ENCODE measurements at regions not wholly inside any gene's neighbourhood (a gene's known extent, or its start where the extent isn't known, plus 50 kb on each side); places are given as distances from the start of the nearest gene placed in this dataset.
"Not testable (repeated sequence)": the region's sequence is repeated elsewhere in the genome, so short reads cannot be mapped to it uniquely, and the experiment has no call there.

DNA sequence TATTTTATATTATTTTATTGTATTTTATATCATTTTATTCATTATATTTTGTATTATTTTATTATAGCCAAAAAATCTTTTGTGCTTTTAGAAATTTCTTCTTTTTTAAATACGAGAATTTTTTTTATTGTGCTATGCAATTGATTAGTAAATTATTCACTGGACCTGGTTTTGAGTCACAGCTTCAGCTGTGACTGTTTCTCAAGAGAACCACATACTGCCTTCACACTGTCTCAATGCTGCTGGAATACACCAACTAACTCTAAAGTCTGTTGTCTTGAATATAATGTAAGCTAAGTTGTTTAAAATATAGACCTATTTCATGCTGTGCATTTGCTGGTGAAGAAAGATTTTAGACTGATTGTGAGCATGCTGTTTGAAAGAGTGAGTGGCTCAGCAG lies 423.6 kb downstream of the NDFIP2 start:
- Histone ChIP-seq H3K27ac (ENCODE audit: low read depth, low read length) (no peak overlapping the region), H3K9ac (ENCODE audit: low read length) (no peak overlapping the region), H3K4me1 (ENCODE audit: control insufficient read depth, insufficient read depth, low read length) (no peaks in the 10 kb centered on the region), H3K27me3 (ENCODE audit: control insufficient read depth, insufficient read depth, low read length) (no peaks in the 10 kb centered on the region), H3K36me3 (ENCODE audit: control insufficient read depth, insufficient read depth, low read length) (no peaks in the 10 kb centered on the region), H3K4me3 (ENCODE audit: low read length) (no peak overlapping the region)

DNA sequence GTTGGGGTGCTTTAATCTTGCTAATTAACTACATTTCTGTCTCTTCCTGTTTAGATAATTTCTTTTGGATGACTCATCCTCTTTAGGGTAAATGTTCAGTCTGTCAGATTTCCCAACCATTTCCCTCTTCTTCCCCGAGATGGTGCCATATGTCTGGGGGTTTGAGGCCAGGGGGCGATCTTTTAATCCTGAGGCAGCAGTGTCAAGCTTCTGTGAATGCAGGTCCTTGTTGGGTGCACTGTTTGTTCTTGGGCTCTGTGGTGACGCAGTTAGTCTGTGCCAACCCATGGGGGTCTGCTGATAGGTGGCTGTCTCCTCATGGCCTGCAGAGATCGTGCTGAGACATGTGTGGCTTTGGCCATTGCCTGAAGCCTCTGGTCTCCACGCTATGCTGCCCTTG lies 420.4 kb downstream of the NDFIP2 start:
- Histone ChIP-seq H3K36me3 (ENCODE audit: control insufficient read depth, insufficient read depth, low read length) (no peaks in the 10 kb centered on the region), H3K27ac (ENCODE audit: low read depth, low read length) (no peak overlapping the region), H3K4me1 (ENCODE audit: control insufficient read depth, insufficient read depth, low read length) (no peaks in the 10 kb centered on the region), H3K27me3 (ENCODE audit: control insufficient read depth, insufficient read depth, low read length) (no peaks in the 10 kb centered on the region), H3K9ac (ENCODE audit: low read length) (no peak overlapping the region), H3K4me3 (ENCODE audit: low read length) (no peak overlapping the region)

DNA sequence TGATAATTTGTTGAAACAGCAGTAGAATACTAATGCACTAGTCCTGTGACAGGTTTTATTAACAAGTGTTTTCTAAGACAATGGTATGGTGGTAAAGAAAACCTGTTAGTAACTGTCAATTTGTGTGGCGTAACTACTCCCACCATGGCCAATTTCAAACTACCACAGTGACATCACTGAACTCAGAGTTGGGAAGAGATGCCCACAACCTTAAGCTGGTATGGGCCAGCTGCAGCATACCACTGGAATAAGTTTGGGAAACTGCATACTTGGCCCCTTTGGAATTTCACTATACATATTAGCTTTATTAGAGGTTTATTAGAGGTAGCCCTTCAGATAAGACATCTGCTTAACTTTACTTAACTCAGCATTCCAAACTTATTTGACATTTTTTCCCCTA lies 419.4 kb downstream of the NDFIP2 start:
- H3K27me3 ChIP-seq (ENCODE audit: control insufficient read depth, insufficient read depth, low read length): no peaks in the 10 kb centered on the region
- no peak overlapping the region for H3K4me3 ChIP-seq (ENCODE audit: low read length)

DNA sequence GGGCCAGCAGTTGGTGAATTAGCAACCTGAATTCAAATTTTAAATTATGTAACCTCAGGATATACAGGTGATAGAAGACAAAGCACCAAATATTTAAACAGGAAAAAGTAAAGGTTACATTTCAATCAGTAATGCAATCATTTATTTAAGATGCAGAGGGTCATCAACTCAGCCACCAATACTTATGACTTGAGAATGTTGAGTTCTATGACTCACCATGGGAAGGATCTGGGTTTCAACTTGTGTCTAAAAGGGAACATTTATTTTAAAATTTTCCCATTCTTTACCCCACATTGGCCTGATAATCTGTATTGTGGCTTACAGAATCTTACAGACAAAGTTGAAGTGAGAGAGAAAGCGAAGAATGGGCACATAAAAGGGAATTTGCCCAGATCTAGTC lies 418.0 kb downstream of the NDFIP2 start:
- H3K4me1 ChIP-seq (ENCODE audit: control insufficient read depth, insufficient read depth, low read length): no peaks in the 10 kb centered on the region

More for the DNA sequence above, 419.4 kb downstream of the NDFIP2 start:
- H3K9ac ChIP-seq (ENCODE audit: low read length): no peak overlapping the region
- no peaks in the 10 kb centered on the region for H3K4me1 ChIP-seq (ENCODE audit: control insufficient read depth, insufficient read depth, low read length)
- no peaks in the 10 kb centered on the region for H3K36me3 ChIP-seq (ENCODE audit: control insufficient read depth, insufficient read depth, low read length)
- no peak overlapping the region for H3K27ac ChIP-seq (ENCODE audit: low read depth, low read length)

DNA sequence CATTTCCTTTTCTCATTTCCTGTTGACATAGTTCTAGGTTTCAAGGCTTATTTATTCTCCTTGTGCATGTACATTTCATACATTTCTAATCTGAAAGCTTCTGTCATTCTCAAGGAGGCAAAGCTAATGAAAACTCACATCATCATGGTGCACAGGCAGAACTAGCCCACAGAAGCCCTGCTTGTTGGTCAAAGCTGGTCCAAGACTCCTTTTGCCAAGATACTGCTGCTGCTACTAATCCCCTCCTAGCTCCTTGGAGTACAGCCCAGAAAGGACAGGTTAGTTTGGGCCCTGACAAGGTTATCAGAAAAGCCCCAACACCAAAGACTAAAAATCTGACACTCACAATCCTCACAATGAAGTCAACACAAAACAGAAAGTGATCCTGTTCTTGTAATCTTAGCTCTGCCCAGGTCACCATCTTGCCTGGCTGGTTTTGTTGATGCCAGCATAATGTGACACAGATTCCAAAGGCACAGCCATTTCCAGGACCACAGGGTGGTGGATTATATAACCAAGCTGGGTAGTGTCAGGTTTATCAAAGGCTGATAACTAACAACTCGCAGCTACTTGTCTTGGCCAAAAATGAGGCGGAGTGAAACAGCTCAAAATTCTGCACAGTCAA lies 417.4 kb downstream of the NDFIP2 start:
- no peak overlapping the region for H3K4me3 ChIP-seq (ENCODE audit: low read length)
- H3K27me3 ChIP-seq (ENCODE audit: control insufficient read depth, insufficient read depth, low read length): no peaks in the 10 kb centered on the region
- H3K36me3 ChIP-seq (ENCODE audit: control insufficient read depth, insufficient read depth, low read length): no peaks in the 10 kb centered on the region
- H3K27ac ChIP-seq (ENCODE audit: low read depth, low read length): no peak overlapping the region
- H3K9ac ChIP-seq (ENCODE audit: low read length): no peak overlapping the region
- no peaks in the 10 kb centered on the region for H3K4me1 ChIP-seq (ENCODE audit: control insufficient read depth, insufficient read depth, low read length)

More for the DNA sequence above, 418.0 kb downstream of the NDFIP2 start:
- Histone ChIP-seq H3K9ac (ENCODE audit: low read length) (no peak overlapping the region), H3K36me3 (ENCODE audit: control insufficient read depth, insufficient read depth, low read length) (no peaks in the 10 kb centered on the region), H3K4me3 (ENCODE audit: low read length) (no peak overlapping the region), H3K27ac (ENCODE audit: low read depth, low read length) (no peak overlapping the region), H3K27me3 (ENCODE audit: control insufficient read depth, insufficient read depth, low read length) (no peaks in the 10 kb centered on the region)

DNA sequence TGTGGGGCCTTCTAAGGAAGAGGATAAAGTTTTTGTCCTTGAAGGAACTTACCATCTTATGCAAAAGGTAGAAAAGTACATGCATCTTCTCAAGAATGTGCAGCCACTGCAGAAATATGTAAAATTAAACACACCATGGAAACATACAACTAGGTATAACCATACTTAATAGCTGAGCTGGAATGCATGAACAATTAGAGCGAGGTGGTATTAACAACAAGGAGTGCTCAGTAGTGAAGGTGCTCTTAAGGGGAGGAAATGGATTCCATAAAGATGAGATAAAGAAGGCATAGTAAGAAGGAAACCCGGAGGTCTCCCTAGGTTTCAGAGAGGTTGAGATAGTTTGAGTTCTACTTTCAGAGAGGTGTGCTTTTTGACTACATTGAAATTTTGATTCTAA lies 415.9 kb downstream of the NDFIP2 start:
- Histone ChIP-seq H3K9ac (ENCODE audit: low read length) (no peak overlapping the region), H3K4me1 (ENCODE audit: control insufficient read depth, insufficient read depth, low read length) (no peaks in the 10 kb centered on the region), H3K36me3 (ENCODE audit: control insufficient read depth, insufficient read depth, low read length) (no peaks in the 10 kb centered on the region)

DNA sequence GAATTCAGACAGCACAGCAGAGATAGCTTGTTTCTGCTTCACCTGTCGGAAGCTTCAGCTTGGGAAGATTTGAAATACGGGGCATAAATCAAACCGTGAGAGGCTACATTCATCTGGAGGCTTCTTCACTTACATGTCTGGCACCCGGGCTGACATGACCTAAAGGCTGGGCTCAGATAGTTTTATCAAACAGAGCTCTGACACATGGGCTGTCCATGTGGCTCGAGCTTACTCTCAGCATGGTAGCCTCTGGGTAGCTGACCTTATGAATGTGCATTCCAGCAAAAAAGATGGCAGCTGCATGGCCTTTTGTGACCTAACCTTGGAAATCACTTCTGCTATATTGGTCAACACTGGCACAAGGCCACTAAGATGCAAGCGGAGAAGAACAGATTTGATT lies 414.5 kb downstream of the NDFIP2 start:
- H3K27me3 ChIP-seq (ENCODE audit: control insufficient read depth, insufficient read depth, low read length): no peaks in the 10 kb centered on the region
- no peak overlapping the region for H3K27ac ChIP-seq (ENCODE audit: low read depth, low read length)
- H3K9ac ChIP-seq (ENCODE audit: low read length): no peak overlapping the region
- H3K4me3 ChIP-seq (ENCODE audit: low read length): no peak overlapping the region
- no peaks in the 10 kb centered on the region for H3K36me3 ChIP-seq (ENCODE audit: control insufficient read depth, insufficient read depth, low read length)
- H3K4me1 ChIP-seq (ENCODE audit: control insufficient read depth, insufficient read depth, low read length): no peaks in the 10 kb centered on the region

More for the DNA sequence above, 415.9 kb downstream of the NDFIP2 start:
- no peaks in the 10 kb centered on the region for H3K27me3 ChIP-seq (ENCODE audit: control insufficient read depth, insufficient read depth, low read length)
- no peak overlapping the region for H3K27ac ChIP-seq (ENCODE audit: low read depth, low read length)
- H3K4me3 ChIP-seq (ENCODE audit: low read length): no peak overlapping the region

DNA sequence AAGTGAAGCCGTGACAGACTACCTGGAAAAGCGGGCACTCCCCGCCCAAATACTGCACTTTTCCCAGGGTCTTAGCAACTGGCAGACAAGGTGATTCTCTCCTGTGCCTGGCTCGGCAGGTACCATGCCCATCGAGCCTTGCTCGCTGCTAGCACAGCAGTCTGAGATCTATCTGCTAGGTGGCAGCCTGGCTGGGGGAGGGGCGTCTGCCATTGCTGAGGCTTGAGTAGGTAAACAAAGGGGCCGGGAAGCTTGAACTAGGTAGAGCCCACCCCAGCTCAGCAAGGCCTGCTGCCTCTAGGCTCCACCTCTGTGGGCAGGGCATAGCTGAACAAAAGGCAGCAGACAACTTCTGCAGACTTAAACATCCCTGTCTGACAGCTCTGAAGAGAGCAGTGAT lies 406.3 kb downstream of the NDFIP2 start:
- not testable (repeated sequence) for H3K36me3 ChIP-seq (ENCODE audit: control insufficient read depth, insufficient read depth, low read length); H3K27ac ChIP-seq (ENCODE audit: low read depth, low read length); H3K27me3 ChIP-seq (ENCODE audit: control insufficient read depth, insufficient read depth, low read length); H3K9ac ChIP-seq (ENCODE audit: low read length); H3K4me1 ChIP-seq (ENCODE audit: control insufficient read depth, insufficient read depth, low read length); H3K4me3 ChIP-seq (ENCODE audit: low read length)

DNA sequence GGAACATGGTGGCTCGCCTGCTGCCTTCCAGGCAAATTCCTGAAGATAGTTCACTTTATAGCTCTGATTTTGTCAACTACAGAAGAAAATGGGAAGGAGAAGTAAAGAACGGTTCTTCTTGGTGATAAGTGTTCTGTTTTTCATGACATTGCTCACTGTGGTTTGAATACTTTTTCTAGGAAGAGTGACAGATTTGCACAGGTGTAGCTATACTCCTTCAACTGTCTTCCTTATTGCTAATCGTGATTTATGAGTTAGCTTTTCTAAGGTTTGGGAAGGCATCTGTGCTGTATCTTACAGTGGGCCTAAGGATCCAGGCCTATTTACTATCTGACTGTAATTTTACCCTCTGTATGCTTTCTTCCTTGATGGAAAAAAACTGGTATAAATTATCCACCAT lies 405.6 kb downstream of the NDFIP2 start:
- no peak overlapping the region for H3K9ac ChIP-seq (ENCODE audit: low read length)
- no peaks in the 10 kb centered on the region for H3K36me3 ChIP-seq (ENCODE audit: control insufficient read depth, insufficient read depth, low read length)
- no peaks in the 10 kb centered on the region for H3K4me1 ChIP-seq (ENCODE audit: control insufficient read depth, insufficient read depth, low read length)
- H3K27ac ChIP-seq (ENCODE audit: low read depth, low read length): no peak overlapping the region
- no peaks in the 10 kb centered on the region for H3K27me3 ChIP-seq (ENCODE audit: control insufficient read depth, insufficient read depth, low read length)
- H3K4me3 ChIP-seq (ENCODE audit: low read length): no peak overlapping the region

DNA sequence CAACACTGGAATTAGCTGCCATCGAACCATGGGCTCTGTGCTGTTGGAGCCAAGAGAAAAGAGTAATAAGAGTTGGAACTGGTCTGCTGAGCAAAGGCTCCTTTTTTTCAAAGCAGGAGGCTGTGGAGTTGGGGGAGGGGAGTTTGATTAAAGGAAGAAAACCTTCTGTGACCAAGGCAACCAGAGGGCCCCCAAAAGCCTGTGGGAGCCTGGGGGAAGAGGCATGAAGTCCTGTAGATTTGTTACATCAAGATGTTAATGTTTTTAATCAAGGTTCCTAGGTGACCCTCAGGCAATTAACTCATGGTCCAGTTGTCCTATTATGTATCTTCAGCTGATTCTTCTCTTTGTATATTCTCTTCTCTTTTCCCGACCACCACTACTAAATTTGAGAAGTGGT lies 403.9 kb downstream of the NDFIP2 start:
- Histone ChIP-seq H3K4me1 (ENCODE audit: control insufficient read depth, insufficient read depth, low read length) (no peaks in the 10 kb centered on the region), H3K27me3 (ENCODE audit: control insufficient read depth, insufficient read depth, low read length) (no peaks in the 10 kb centered on the region), H3K9ac (ENCODE audit: low read length) (no peak overlapping the region), H3K27ac (ENCODE audit: low read depth, low read length) (no peak overlapping the region), H3K36me3 (ENCODE audit: control insufficient read depth, insufficient read depth, low read length) (no peaks in the 10 kb centered on the region), H3K4me3 (ENCODE audit: low read length) (no peak overlapping the region)

DNA sequence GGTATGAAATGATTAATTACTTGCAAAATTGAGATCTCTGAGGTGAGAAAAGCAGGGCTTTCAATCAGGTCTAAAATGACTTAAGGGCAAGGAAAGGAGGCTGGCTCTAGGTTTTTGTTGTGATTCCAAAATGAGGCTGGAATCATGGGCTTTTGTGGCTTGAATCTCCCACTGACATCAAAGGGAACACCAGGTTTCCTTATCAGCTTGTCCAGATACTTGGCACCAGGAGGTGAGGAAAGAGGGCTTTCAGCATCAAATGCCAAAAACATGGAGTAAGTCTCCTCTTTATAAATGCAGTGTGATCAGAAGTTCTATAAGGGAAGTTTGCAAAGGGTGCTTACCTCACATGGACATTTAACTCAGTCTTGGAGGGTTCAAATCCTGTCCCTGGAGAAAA lies 402.3 kb downstream of the NDFIP2 start:
- Histone ChIP-seq H3K4me3 (ENCODE audit: low read length) (no peak overlapping the region), H3K27me3 (ENCODE audit: control insufficient read depth, insufficient read depth, low read length) (no peaks in the 10 kb centered on the region), H3K4me1 (ENCODE audit: control insufficient read depth, insufficient read depth, low read length) (no peaks in the 10 kb centered on the region), H3K9ac (ENCODE audit: low read length) (no peak overlapping the region), H3K36me3 (ENCODE audit: control insufficient read depth, insufficient read depth, low read length) (no peaks in the 10 kb centered on the region), H3K27ac (ENCODE audit: low read depth, low read length) (no peak overlapping the region)

DNA sequence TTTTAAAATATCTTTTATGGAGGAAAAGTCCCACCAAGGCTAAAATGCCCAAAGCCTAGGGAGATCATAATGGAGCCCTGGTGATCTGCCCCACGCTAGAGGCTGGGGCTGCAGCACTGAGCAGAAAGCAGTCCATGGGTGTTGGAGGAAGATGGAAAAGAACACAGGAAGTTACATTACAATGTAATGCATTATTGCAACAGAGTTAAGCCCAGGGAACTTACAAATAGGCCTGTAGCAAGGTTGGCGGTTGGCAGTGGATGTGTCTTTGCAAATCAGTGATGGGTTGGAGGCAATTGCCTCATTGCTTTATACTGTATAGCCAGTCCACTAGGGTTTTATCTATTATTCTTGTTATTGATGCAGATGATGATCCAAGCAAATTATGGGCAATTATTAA lies 399.9 kb downstream of the NDFIP2 start:
- H3K4me3 ChIP-seq (ENCODE audit: low read length): no peak overlapping the region
- H3K4me1 ChIP-seq (ENCODE audit: control insufficient read depth, insufficient read depth, low read length): no peaks in the 10 kb centered on the region
- no peaks in the 10 kb centered on the region for H3K36me3 ChIP-seq (ENCODE audit: control insufficient read depth, insufficient read depth, low read length)

More for the DNA sequence above, 399.9 kb downstream of the NDFIP2 start:
- no peak overlapping the region for H3K9ac ChIP-seq (ENCODE audit: low read length)
- no peak overlapping the region for H3K27ac ChIP-seq (ENCODE audit: low read depth, low read length)
- H3K27me3 ChIP-seq (ENCODE audit: control insufficient read depth, insufficient read depth, low read length): no peaks in the 10 kb centered on the region

Data from rectal smooth muscle tissue (tissue), 1 donor.